Peyer's patch (tissue), 4 donors: ENCODE measurements at regions not wholly inside any gene's neighbourhood (a gene's known extent, or its start where the extent isn't known, plus 50 kb on each side); places are given as distances from the start of the nearest gene placed in this dataset.

ENCODE experiments used
- CTCF ChIP-seq, 6 experiments: fragments of 450-650 bp in 4 of 6; fragments of 200-600 bp in 2 of 6; sonication (generic) in 1 of 6; IDR thresholded peaks; one replicate each; pipeline ENCODE4 v1.5.1; 2017 to 2019; ENCODE audit warnings: antibody characterized with exemption in 6 of 6, mild to moderate bottlenecking in 3 of 6, moderate library complexity in 1 of 6
- POLR2A ChIP-seq, 2 donors: fragments of 450-650 bp; IDR thresholded peaks; one replicate each; pipeline ENCODE4 v1.5.1; 2017; ENCODE audit warnings: antibody characterized with exemption in 2 of 2, mild to moderate bottlenecking in 2 of 2, moderate library complexity in 2 of 2

GRCh38 chr16:85458968-85459367, 154.2 kb upstream of the GSE1 start:
- no peak for TF ChIP-seq CTCF (IDR thresholded peaks at IDR 0.05)
- no peak for TF ChIP-seq POLR2A (IDR thresholded peaks at IDR 0.05)
